ENCODE measurements at regions not wholly inside any gene's neighbourhood (a gene's known extent, or its start where the extent isn't known, plus 50 kb on each side); places are given as distances from the start of the nearest gene placed in this dataset.

- TF ChIP-seq SPI1 (IDR thresholded peaks at IDR 0.05; ENCODE audit: borderline replicate concordance, low read depth) (no peak), REST (IDR thresholded peaks at IDR 0.05; ENCODE audit: insufficient replicate concordance, low read depth) (no peak), POLR2AphosphoS5 (IDR thresholded peaks at IDR 0.05; ENCODE audit: low read depth) (no peak)
- TF ChIP-seq, protein P1, sequence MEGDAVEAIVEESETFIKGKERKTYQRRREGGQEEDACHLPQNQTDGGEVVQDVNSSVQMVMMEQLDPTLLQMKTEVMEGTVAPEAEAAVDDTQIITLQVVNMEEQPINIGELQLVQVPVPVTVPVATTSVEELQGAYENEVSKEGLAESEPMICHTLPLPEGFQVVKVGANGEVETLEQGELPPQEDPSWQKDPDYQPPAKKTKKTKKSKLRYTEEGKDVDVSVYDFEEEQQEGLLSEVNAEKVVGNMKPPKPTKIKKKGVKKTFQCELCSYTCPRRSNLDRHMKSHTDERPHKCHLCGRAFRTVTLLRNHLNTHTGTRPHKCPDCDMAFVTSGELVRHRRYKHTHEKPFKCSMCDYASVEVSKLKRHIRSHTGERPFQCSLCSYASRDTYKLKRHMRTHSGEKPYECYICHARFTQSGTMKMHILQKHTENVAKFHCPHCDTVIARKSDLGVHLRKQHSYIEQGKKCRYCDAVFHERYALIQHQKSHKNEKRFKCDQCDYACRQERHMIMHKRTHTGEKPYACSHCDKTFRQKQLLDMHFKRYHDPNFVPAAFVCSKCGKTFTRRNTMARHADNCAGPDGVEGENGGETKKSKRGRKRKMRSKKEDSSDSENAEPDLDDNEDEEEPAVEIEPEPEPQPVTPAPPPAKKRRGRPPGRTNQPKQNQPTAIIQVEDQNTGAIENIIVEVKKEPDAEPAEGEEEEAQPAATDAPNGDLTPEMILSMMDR (IDR thresholded peaks at IDR 0.05; ENCODE audit: insufficient read depth, low read length): no peak
- no peak overlapping the region for H3K4me3 ChIP-seq (replicated peaks; ENCODE audit: insufficient read depth, low read length)
- H3K27ac ChIP-seq (replicated peaks): no peak overlapping the region
- DNase-seq (ENCODE audit: low read depth in 1 of 2, low spot score in 1 of 2): no peak
- no peaks in the 10 kb centered on the region for H3K27me3 ChIP-seq (ENCODE audit: insufficient read depth, poor library complexity, severe bottlenecking)
These were observed 561.8 kb downstream of the CETN3 start for GRCh38 chr5:89847743-89848142.

DNA sequence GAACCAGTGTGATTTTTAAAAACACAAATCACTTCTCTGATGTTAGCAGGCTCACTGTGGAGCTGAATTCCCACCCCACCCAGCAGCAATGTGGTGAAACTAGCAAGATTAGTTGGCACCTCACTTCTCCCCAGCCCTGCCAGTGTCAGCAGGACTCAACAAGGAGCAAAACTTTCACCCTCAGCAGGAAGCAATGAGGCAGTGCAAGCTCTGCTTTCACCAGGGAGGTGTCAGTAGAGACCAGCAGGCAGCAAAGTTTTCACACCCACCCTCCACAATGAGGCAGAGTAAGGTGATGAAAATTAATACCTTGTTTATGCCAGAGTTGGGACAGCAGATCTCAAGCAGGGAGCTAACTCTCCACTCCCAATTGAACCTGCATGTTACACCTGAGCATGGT, 565.0 kb downstream of the CETN3 start:
- H3K4me3 ChIP-seq (replicated peaks; ENCODE audit: insufficient read depth, low read length): no peak overlapping the region
- TF ChIP-seq, protein P1 (IDR thresholded peaks at IDR 0.05; ENCODE audit: insufficient read depth, low read length): no peak
- no peak for TF ChIP-seq GABPA (IDR thresholded peaks at IDR 0.05; ENCODE audit: low read depth)
- TF ChIP-seq SPI1 (IDR thresholded peaks at IDR 0.05; ENCODE audit: borderline replicate concordance, low read depth): no peak
- TF ChIP-seq REST (IDR thresholded peaks at IDR 0.05; ENCODE audit: insufficient replicate concordance, low read depth): no peak
- no peak for TF ChIP-seq POLR2AphosphoS5 (IDR thresholded peaks at IDR 0.05; ENCODE audit: low read depth)
- DNase-seq (ENCODE audit: low read depth in 1 of 2, low spot score in 1 of 2): no peak
- H3K27me3 ChIP-seq (ENCODE audit: insufficient read depth, poor library complexity, severe bottlenecking): no peaks in the 10 kb centered on the region
- no peak overlapping the region for H3K27ac ChIP-seq (replicated peaks)

GRCh38 chr5:89842531-89842930, 567.0 kb downstream of the CETN3 start:
- TF ChIP-seq, protein P1 (IDR thresholded peaks at IDR 0.05; ENCODE audit: insufficient read depth, low read length): no peak
- TF ChIP-seq GABPA (IDR thresholded peaks at IDR 0.05; ENCODE audit: low read depth): no peak
- TF ChIP-seq SPI1 (IDR thresholded peaks at IDR 0.05; ENCODE audit: borderline replicate concordance, low read depth): no peak
- TF ChIP-seq POLR2AphosphoS5 (IDR thresholded peaks at IDR 0.05; ENCODE audit: low read depth): no peak
- TF ChIP-seq REST (IDR thresholded peaks at IDR 0.05; ENCODE audit: insufficient replicate concordance, low read depth): no peak
- no peak for DNase-seq (ENCODE audit: low read depth in 1 of 2, low spot score in 1 of 2)
- Histone ChIP-seq H3K27me3 (ENCODE audit: insufficient read depth, poor library complexity, severe bottlenecking) (no peaks in the 10 kb centered on the region), H3K27ac (replicated peaks) (no peak overlapping the region), H3K4me3 (replicated peaks; ENCODE audit: insufficient read depth, low read length) (no peak overlapping the region)
